GM20000 (cell line): ENCODE measurements at regions not wholly inside any gene's neighbourhood (a gene's known extent, or its start where the extent isn't known, plus 50 kb on each side); places are given as distances from the start of the nearest gene placed in this dataset.
A peak's percentile ranks its signal among the peaks of the same experiment; 100 is the strongest.

Experiments used
- DNase-seq: peaks from one replicate; pipeline ENCODE4 v3.0.0; 2012; ENCODE audit warnings: low spot score
- TF ChIP-seq, protein P1 (sequence below): IDR thresholded peaks from 2 replicates; pipeline ENCODE4 v1.5.1; 2012; ENCODE audit warnings: mild to moderate bottlenecking, control low read depth; ENCODE audit errors: extremely low read depth, missing control alignments

DNA sequence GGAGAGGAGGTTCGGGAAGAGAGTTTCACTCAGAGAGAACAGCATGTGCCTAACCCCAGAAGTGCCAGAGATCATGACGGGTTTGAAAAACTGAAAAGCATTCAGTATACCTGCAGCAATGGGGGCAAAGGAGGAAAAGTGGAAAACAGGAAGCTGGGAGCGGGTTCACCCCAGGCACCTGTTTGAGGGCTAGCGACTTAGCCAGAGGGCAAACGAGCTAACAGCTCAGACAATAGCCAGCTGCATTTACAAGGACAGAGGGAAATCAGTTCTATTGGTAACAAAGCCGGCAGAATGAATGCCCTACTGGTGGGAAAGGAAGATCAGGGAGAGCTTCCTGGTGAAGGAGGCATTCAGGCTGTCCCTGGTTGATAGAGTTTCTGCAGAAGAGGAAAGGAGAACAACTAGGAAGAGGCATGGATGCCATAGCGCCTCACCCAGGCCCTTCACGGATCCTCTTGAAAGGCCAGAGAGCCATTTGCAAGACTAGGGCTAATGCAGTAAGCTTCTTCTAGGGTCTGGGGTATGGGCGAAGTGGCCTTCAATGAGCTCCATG is 141.7 kb upstream of the ADRA1B start:
- DNase-seq = no peak

GRCh38 chr5:159775890-159776289 is 140.4 kb upstream of the ADRA1B start:
- TF ChIP-seq, protein P1, sequence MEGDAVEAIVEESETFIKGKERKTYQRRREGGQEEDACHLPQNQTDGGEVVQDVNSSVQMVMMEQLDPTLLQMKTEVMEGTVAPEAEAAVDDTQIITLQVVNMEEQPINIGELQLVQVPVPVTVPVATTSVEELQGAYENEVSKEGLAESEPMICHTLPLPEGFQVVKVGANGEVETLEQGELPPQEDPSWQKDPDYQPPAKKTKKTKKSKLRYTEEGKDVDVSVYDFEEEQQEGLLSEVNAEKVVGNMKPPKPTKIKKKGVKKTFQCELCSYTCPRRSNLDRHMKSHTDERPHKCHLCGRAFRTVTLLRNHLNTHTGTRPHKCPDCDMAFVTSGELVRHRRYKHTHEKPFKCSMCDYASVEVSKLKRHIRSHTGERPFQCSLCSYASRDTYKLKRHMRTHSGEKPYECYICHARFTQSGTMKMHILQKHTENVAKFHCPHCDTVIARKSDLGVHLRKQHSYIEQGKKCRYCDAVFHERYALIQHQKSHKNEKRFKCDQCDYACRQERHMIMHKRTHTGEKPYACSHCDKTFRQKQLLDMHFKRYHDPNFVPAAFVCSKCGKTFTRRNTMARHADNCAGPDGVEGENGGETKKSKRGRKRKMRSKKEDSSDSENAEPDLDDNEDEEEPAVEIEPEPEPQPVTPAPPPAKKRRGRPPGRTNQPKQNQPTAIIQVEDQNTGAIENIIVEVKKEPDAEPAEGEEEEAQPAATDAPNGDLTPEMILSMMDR = no peak
- no peak for DNase-seq

More for the DNA sequence above, 141.7 kb upstream of the ADRA1B start:
- TF ChIP-seq, protein P1 = no peak

DNA sequence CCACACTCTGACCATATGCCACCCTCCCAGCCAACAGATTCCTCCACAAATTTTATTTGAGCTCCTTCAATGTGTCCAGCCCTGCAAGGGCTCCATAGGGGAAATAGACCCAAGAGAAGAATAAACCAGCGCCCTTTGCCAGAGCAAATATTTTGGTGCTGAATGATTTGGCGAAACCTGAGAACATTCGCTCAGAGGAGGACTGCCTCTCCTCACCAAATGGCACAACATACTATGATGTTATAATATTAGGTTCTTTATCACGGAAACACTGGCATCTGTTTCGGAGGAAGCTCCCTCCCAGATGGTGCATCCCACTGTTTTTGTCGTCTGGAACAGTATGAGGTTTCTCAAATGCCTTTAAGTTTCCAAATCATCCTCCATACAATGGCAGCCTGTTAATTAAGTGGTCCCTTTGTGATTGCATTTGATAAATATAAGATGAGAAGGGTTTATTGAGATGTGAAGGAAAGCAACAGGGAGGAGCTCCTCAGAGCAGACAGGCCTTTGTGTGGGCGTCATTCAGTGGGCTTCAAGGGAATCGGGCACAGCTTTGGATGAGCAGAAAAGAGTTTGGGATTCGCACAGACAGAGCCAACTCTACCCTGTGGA is 139.1 kb upstream of the ADRA1B start:
- TF ChIP-seq, protein P1 = no peak
- DNase-seq = no peak

DNA sequence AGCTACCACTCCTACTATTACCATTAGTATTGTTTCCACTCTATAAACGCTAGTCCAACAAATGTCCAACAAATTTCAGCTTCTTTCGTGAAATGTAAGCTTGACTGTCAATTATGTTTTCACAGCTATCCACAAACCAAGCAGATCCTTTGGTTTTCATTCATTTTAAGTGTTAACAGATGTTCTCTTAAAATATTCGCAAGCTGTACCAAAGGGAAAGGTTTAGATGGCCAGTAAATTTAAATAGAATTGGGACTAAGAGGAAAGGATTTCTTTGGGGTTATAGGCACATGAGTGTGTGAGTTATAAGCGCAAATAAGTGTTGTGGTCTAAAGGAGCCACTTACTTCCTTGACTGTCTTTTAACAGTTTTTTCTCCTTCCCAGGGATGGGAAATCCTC is 136.8 kb upstream of the ADRA1B start:
- no peak for DNase-seq
- TF ChIP-seq, protein P1 = no peak

DNA sequence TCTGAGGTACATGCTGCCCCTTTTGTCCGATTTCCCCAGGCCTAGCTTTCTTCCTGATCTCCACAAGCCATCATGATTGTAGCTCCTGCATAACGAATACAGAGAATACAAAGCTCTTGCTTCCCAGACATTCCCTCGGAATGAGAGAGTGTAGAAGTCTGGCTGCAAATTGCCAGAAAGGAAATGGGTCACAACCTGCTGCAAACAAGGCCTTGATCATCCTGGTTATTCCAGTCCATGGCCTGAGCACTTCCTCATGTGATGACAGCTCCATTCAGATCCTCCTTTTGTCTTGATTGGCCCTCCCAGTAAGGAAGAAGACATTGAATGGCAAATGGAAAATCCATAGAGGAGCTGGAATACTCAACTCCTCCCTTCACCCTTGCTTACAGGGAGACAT is 136.0 kb upstream of the ADRA1B start:
- DNase-seq = no peak
- TF ChIP-seq, protein P1 = no peak

GRCh38 chr5:159781626-159782157 is 134.6 kb upstream of the ADRA1B start:
- TF ChIP-seq, protein P1 = no peak
- no peak for DNase-seq

- DNase-seq = peak; percentile 29
- TF ChIP-seq, protein P1 = no peak
Measured at GRCh38 chr5:159782197-159782994, 133.9 kb upstream of the ADRA1B start.
